ENCODE measurements at regions not wholly inside any gene's neighbourhood (a gene's known extent, or its start where the extent isn't known, plus 50 kb on each side); places are given as distances from the start of the nearest gene placed in this dataset.
"Not testable (repeated sequence)": the region's sequence is repeated elsewhere in the genome, so short reads cannot be mapped to it uniquely, and the experiment has no call there.

- no peak for DNase-seq (ENCODE audit: low spot score)
Observed at GRCh38 chr4:103867311-103867710, 147.5 kb upstream of the TACR3 start.

- no peak for DNase-seq (ENCODE audit: low spot score)
Observed at GRCh38 chr4:103853627-103854026, 133.8 kb upstream of the TACR3 start.

GRCh38 chr4:103853146-103853545 is 133.4 kb upstream of the TACR3 start:
- no peak for DNase-seq (ENCODE audit: low spot score)

GRCh38 chr4:103845075-103845474 is 125.3 kb upstream of the TACR3 start:
- DNase-seq (ENCODE audit: low spot score) = no peak

GRCh38 chr4:103842637-103843239 is 123.0 kb upstream of the TACR3 start:
- DNase-seq (ENCODE audit: low spot score) = no peak

- DNase-seq (ENCODE audit: low spot score) = no peak
Observed at GRCh38 chr4:103842076-103842475, 122.3 kb upstream of the TACR3 start.

GRCh38 chr4:103810308-103810707 is 90.5 kb upstream of the TACR3 start:
- DNase-seq (ENCODE audit: low spot score) = not testable (repeated sequence)

- DNase-seq (ENCODE audit: low spot score) = no peak
Observed at GRCh38 chr4:103802766-103803165, 83.0 kb upstream of the TACR3 start.

GRCh38 chr4:103787057-103787456 is 67.3 kb upstream of the TACR3 start:
- DNase-seq (ENCODE audit: low spot score) = no peak

- DNase-seq (ENCODE audit: low spot score) = no peak
Observed at GRCh38 chr4:103786593-103786992, 66.8 kb upstream of the TACR3 start.

GRCh38 chr4:103786014-103786413 is 66.2 kb upstream of the TACR3 start:
- DNase-seq (ENCODE audit: low spot score) = peak; percentile 58

- no peak for DNase-seq (ENCODE audit: low spot score)
Observed at GRCh38 chr4:103778221-103778620, 58.4 kb upstream of the TACR3 start.

GRCh38 chr4:103774326-103774825 is 54.6 kb upstream of the TACR3 start:
- DNase-seq (ENCODE audit: low spot score) = no peak

- no peak for DNase-seq (ENCODE audit: low spot score)
Observed at GRCh38 chr4:103773691-103774231, 54.0 kb upstream of the TACR3 start.

Data from H4 (cell line).